GM18873 (cell line): ENCODE measurements at regions not wholly inside any gene's neighbourhood (a gene's known extent, or its start where the extent isn't known, plus 50 kb on each side); places are given as distances from the start of the nearest gene placed in this dataset.
"Not testable (repeated sequence)": the region's sequence is repeated elsewhere in the genome, so short reads cannot be mapped to it uniquely, and the experiment has no call there.

Source experiments
- ATAC-seq: cut with Tn5 transposase; IDR thresholded peaks from one replicate; pipeline ENCODE4 v1.9.1; 2021; ENCODE audit warnings: mild to moderate bottlenecking, moderate library complexity, moderate number of reproducible peaks; ENCODE audit not compliant: unreplicated experiment, low FRiP score

DNA sequence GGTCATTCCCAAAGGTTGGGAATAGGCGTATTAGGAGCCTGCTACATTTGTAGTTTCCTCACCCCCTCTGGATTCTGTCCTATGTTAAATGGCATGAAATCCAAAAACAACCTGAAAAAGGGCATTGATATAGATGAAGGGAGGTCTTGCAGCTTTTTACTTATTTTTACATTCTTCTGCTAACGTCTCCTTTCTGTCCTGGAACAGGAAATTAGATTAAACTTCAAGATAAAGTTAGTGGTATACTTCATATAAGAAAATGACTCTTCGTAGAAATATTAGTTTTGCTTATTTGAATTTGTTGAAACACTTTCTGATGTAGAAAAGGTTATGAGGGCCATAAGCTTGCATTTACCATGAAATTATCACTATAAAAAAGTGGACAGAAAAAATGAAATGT, 694.5 kb downstream of the ADCYAP1 start:
- no peak for ATAC-seq

DNA sequence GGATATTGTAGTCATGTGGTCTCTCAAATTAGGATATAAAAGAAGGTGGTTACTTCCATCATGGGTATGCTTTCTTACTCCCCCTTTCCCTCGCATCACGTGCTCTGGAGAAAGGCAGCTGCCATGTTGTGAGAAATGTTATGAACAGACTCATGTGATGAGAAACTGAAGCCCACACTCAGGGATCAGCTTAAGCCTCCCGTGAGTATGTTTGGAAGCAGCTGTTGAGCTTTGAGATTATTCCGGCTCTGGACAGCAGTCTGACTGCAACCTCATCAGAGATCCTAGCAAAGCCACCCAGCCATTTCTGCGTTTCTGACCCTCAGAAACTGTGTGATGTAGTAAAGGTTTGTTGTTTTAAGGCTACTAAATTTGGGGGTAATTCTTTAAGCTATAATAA, 700.1 kb downstream of the ADCYAP1 start:
- ATAC-seq: no peak

DNA sequence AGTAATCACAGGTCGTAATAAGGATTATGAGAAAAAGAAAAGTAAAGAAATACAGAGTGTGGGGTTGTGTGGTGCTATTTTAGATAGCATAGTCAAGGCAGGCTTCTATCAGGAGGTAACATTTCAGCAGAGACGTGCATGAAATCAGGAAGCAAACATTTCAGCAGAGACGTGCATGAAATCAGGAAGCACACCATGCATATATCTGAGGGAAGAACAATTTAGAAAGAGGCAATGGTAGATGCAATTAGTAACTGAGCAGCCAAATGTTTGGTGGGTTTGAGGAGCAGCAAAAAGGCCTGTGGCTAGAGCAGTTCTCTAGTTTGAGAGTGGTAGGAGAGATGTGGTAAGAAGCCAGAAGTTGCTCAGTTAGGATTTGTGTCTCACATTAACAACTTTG, 713.7 kb downstream of the ADCYAP1 start:
- ATAC-seq: no peak

GRCh38 chr18:1619507-1619906, 714.8 kb downstream of the ADCYAP1 start:
- ATAC-seq: no peak

- ATAC-seq: no peak
These were observed 719.9 kb downstream of the ADCYAP1 start for GRCh38 chr18:1624612-1625011.

GRCh38 chr18:1627494-1627893, 722.8 kb downstream of the ADCYAP1 start:
- ATAC-seq: no peak

GRCh38 chr18:1648712-1649111, 744.0 kb downstream of the ADCYAP1 start:
- no peak for ATAC-seq

GRCh38 chr18:1652018-1652417, 747.3 kb downstream of the ADCYAP1 start:
- ATAC-seq: no peak

DNA sequence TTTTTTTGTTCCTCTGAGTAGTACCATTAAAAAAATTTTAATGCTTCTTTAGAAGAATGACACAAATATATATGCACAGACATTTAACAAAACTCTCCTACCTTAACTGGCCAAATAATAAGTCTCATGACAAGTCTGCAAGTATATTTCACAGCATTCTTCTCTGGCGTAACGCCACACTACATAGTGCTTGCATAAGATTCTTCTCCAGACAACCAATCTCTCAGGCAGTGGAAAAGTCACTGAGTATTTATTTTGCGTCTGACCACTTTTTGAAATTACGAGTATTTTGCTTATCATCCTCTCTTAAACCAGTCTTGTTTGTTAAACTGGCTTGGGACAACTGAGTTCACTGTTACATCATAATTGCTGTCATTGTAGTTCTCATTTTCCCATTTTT, 749.2 kb downstream of the ADCYAP1 start:
- no peak for ATAC-seq

- no peak for ATAC-seq
These were observed 753.2 kb downstream of the ADCYAP1 start for GRCh38 chr18:1657876-1658275.

- ATAC-seq: no peak
These were observed 754.4 kb downstream of the ADCYAP1 start for GRCh38 chr18:1658908-1659566.

- ATAC-seq: no peak
These were observed 759.4 kb downstream of the ADCYAP1 start for GRCh38 chr18:1663879-1664705.

GRCh38 chr18:1665079-1665478, 760.4 kb downstream of the ADCYAP1 start:
- ATAC-seq: no peak

DNA sequence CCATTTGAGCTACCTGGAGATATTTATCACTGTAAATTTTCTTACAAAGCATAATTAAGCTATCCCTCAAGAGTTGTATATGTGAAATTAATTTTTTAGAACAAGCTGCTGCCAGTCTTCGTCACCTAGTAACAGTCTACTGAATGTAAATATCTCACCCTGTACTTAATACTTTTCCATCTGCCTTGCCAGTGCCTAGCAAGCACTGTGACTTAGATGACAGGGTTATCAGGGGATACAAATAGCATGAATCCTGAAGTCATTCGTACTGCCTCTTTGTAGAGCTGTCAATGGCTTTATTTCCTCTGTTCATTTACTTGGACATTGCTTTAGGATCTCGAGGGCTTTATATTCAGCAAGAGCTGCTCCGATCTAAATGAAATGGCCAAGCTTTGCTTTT, 763.6 kb downstream of the ADCYAP1 start:
- ATAC-seq: no peak

DNA sequence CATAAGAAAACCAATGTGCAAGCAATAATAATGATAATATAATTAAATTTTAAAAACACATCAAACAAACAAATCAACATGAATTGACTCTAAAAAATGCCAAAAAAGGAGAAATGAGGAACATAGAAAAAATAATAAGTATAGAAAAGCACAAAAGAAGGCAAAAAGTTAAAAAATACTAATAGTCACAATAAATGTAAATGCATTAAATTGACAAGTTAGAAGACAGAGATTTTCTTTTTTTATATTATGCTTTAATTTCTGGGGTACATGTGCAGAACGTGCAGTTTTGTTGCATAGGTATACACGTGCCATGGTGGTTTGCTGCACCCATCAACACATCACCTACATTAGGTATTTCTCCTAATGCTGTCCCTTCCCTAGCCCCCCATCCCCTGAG, 767.0 kb downstream of the ADCYAP1 start:
- not testable (repeated sequence) for ATAC-seq

DNA sequence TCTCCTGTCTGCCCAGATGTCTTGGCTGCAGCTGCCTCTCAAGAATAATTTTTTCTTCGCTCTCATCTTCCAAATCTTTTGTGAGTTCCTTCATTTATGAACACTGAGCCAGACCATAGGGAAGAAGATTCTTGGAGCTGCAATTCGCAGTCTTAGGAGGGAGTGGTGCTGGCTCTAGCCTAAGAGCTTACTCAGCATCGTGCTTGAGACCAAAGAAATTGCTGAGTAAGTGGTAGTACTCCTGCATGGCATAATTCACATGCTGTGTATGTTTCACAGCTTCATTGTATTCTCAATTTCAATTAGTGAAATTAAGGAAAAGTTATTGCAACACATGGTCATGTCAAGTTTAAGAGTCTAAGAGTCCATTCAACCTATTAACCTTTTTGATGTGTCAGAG, 771.7 kb downstream of the ADCYAP1 start:
- no peak for ATAC-seq

DNA sequence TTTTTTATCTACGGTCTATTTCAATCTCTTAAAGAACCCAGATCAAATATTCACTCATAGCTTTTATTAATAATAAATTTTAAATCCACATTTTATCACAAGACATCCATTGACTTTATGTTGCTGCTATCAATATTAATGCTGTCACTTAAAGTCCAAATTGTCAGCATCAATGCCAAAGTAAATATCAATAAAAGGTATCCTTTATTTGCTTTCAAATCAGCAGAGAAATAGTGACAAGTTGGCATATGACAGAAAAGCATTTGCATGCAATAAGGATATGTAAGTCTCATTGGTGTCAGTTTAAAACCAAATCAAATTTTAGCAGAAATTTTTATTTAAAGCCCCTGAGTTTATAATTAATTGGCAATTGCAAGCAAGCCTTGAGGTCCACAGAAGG, 775.4 kb downstream of the ADCYAP1 start:
- ATAC-seq: no peak

GRCh38 chr18:1691863-1692262, 787.2 kb downstream of the ADCYAP1 start:
- ATAC-seq: no peak

GRCh38 chr18:1708006-1708405, 803.3 kb downstream of the ADCYAP1 start:
- no peak for ATAC-seq

GRCh38 chr18:1710114-1710513, 805.4 kb downstream of the ADCYAP1 start:
- ATAC-seq: no peak

GRCh38 chr18:1732143-1732542, 827.5 kb downstream of the ADCYAP1 start:
- no peak for ATAC-seq

- ATAC-seq: no peak
These were observed 825.2 kb downstream of the METTL4 start for GRCh38 chr18:1746131-1746530.
